ENCODE measurements at regions not wholly inside any gene's neighbourhood (a gene's known extent, or its start where the extent isn't known, plus 50 kb on each side); places are given as distances from the start of the nearest gene placed in this dataset.

GRCh38 chr1:235017719-235018118 lies 110.9 kb downstream of the TOMM20 start:
- Histone ChIP-seq H3K4me1 (ENCODE audit: control insufficient read depth, insufficient read depth, low read length) (peaks cover 23% of the 10 kb centered on the region), H3K27ac (ENCODE audit: low read length) (peak overlapping the region; percentile 82), H3K9me3 (ENCODE audit: control insufficient read depth, insufficient read depth, low read depth, low read length) (no peaks in the 10 kb centered on the region), H3K4me3 (ENCODE audit: low read depth in 2 of 2, low read length in 2 of 2) (no peak overlapping the region), H3K27me3 (ENCODE audit: control insufficient read depth, insufficient read depth, low read length) (no peaks in the 10 kb centered on the region), H3K36me3 (ENCODE audit: control insufficient read depth, insufficient read depth, low read length) (no peaks in the 10 kb centered on the region)
- BruUV-seq (replicated peaks), result no TSS peak
- no peak for DNase-seq (ENCODE audit: low read depth, low spot score)
- TF ChIP-seq POLR2AphosphoS5 (IDR thresholded peaks at IDR 0.05; ENCODE audit: low read depth, low read length) (no peak), CTCF (IDR thresholded peaks at IDR 0.05) (no peak), REST (IDR thresholded peaks at IDR 0.05; ENCODE audit: insufficient read depth in 1 of 2, low read depth in 2 of 2, low read length in 1 of 2) (no peak), SIN3A (IDR thresholded peaks at IDR 0.05; ENCODE audit: borderline replicate concordance, insufficient read depth, low read depth, low read length) (no peak), TCF7L2 (IDR thresholded peaks at IDR 0.05; ENCODE audit: low read depth, low read length) (no peak)
- in situ Hi-C loops (cut with HindIII; ENCODE audit: low pct_unique_long_range_greater_than_20kb, low sequenced_read_pairs), result no loop called here
- intact Hi-C loops (cut with micrococcal nuclease; ENCODE audit: unreplicated experiment), result no loop called here
- CTCF ChIA-PET, result no interaction called here
- ATAC-seq, result no peak
- POLR2A ChIA-PET, result no interaction called here

- Histone ChIP-seq H3K36me3 (ENCODE audit: control insufficient read depth, insufficient read depth, low read length) (no peaks in the 10 kb centered on the region), H3K27ac (ENCODE audit: low read length) (peak overlapping the region; percentile 82), H3K27me3 (ENCODE audit: control insufficient read depth, insufficient read depth, low read length) (no peaks in the 10 kb centered on the region), H3K4me1 (ENCODE audit: control insufficient read depth, insufficient read depth, low read length) (peaks cover 18% of the 10 kb centered on the region), H3K9me3 (ENCODE audit: control insufficient read depth, insufficient read depth, low read depth, low read length) (no peaks in the 10 kb centered on the region), H3K4me3 (ENCODE audit: low read depth in 2 of 2, low read length in 2 of 2) (no peak overlapping the region)
- ChIA-PET POLR2A (no interaction called here), CTCF (no interaction called here)
- in situ Hi-C loops (cut with HindIII; ENCODE audit: low pct_unique_long_range_greater_than_20kb, low sequenced_read_pairs), result no loop called here
- intact Hi-C loops (cut with micrococcal nuclease; ENCODE audit: unreplicated experiment), result no loop called here
- no peak for TF ChIP-seq POLR2AphosphoS5 (IDR thresholded peaks at IDR 0.05; ENCODE audit: low read depth, low read length)
- no peak for TF ChIP-seq TCF7L2 (IDR thresholded peaks at IDR 0.05; ENCODE audit: low read depth, low read length)
- TF ChIP-seq SIN3A (IDR thresholded peaks at IDR 0.05; ENCODE audit: borderline replicate concordance, insufficient read depth, low read depth, low read length), result no peak
- TF ChIP-seq CTCF (IDR thresholded peaks at IDR 0.05), result no peak
- no peak for TF ChIP-seq REST (IDR thresholded peaks at IDR 0.05; ENCODE audit: insufficient read depth in 1 of 2, low read depth in 2 of 2, low read length in 1 of 2)
- no TSS peak for BruUV-seq (replicated peaks)
- no peak for ATAC-seq
- no peak for DNase-seq (ENCODE audit: low read depth, low spot score)
These were observed 111.4 kb downstream of the TOMM20 start for GRCh38 chr1:235017191-235017590.

All from Panc1 (cell line).